GM12878 (cell line): ENCODE measurements at regions not wholly inside any gene's neighbourhood (a gene's known extent, or its start where the extent isn't known, plus 50 kb on each side); places are given as distances from the start of the nearest gene placed in this dataset.

Experiments used
- ASH2L ChIP-seq: fragments of 300-600, 200-600 bp; sonication (generic); IDR thresholded peaks from 2 replicates; pipeline ENCODE4 v1.6.1; 2017; ENCODE audit warnings: low read depth, mild to moderate bottlenecking, borderline replicate concordance
- BRCA1 ChIP-seq: IDR thresholded peaks from 2 replicates; pipeline ENCODE4 v1.6.1; 2011; ENCODE audit warnings: low read depth, low read length, improper control_type of control experiment
- CUX1 ChIP-seq: IDR thresholded peaks from 2 replicates; pipeline ENCODE4 v1.6.1; 2012; ENCODE audit warnings: improper control_type of control experiment, low read depth, low read length; ENCODE audit not compliant: insufficient replicate concordance
- E4F1 ChIP-seq: fragments of 450-650 bp; IDR thresholded peaks from 2 replicates; pipeline ENCODE4 v1.6.1; 2018; ENCODE audit warnings: borderline replicate concordance, mild to moderate bottlenecking; ENCODE audit not compliant: partially characterized antibody
- GATAD2B ChIP-seq: fragments of 450-650 bp; conservative IDR thresholded peaks from 2 replicates; pipeline ENCODE4 v1.6.1; 2017; ENCODE audit warnings: low read depth, mild to moderate bottlenecking, moderate library complexity
- IRF4 ChIP-seq: IDR thresholded peaks from 2 replicates; pipeline ENCODE4 v1.6.1; 2011; ENCODE audit warnings: low read depth, low read length
- KDM1A ChIP-seq: fragments of 200-600 bp; sonication (generic); IDR thresholded peaks from 2 replicates; pipeline ENCODE4 v1.6.1; 2016; ENCODE audit warnings: borderline replicate concordance
- MEF2B ChIP-seq: fragments of 450-650 bp; IDR thresholded peaks from 2 replicates; pipeline ENCODE4 v1.6.1; 2018; ENCODE audit warnings: mild to moderate bottlenecking, moderate library complexity; ENCODE audit not compliant: partially characterized antibody, poor library complexity, severe bottlenecking
- NFIC ChIP-seq: IDR thresholded peaks from 2 replicates; pipeline ENCODE4 v1.6.1; 2012; ENCODE audit warnings: low read depth, mild to moderate bottlenecking, inconsistent platforms, low read length, moderate library complexity
- RAD21 ChIP-seq: IDR thresholded peaks from 2 replicates; pipeline ENCODE4 v1.6.1; 2011; ENCODE audit warnings: mild to moderate bottlenecking, low read depth, low read length, moderate library complexity; ENCODE audit not compliant: insufficient read depth
- SMAD1 ChIP-seq: fragments of 450-650 bp; IDR thresholded peaks from 2 replicates; pipeline ENCODE4 v1.6.1; 2018; ENCODE audit warnings: mild to moderate bottlenecking, low read depth; ENCODE audit not compliant: partially characterized antibody
- ZBTB40 ChIP-seq: fragments of 450-650 bp; IDR thresholded peaks from 2 replicates; pipeline ENCODE4 v1.6.1; 2016; ENCODE audit warnings: mild to moderate bottlenecking, moderate library complexity, borderline replicate concordance

GRCh38 chr3:117681619-117682018 is 972.0 kb downstream of the TUSC7 start (continued):
- TF ChIP-seq CUX1 (no peak), ASH2L (no peak), RAD21 (no peak), NFIC (no peak), GATAD2B (no peak), KDM1A (no peak), IRF4 (no peak), ZBTB40 (no peak), E4F1 (no peak), BRCA1 (no peak), SMAD1 (no peak), MEF2B (no peak)
- TF ChIP-seq, all 136 proteins: peak for 0
